ENCODE measurements at regions not wholly inside any gene's neighbourhood (a gene's known extent, or its start where the extent isn't known, plus 50 kb on each side); places are given as distances from the start of the nearest gene placed in this dataset.

- Histone ChIP-seq H3K9me3 (no peaks in the 10 kb centered on the region), H3K4me3 (no peak overlapping the region), H3K27me3 (no peaks in the 10 kb centered on the region), H3K27ac (no peak overlapping the region), H3K36me3 (ENCODE audit: low read depth, missing control alignments) (no peaks in the 10 kb centered on the region), H3K4me1 (no peaks in the 10 kb centered on the region)
- intact Hi-C loops (cut with DNase I; ENCODE audit: low total_unique reads), result no loop called here
- WGBS, 2 donors, result 57 to 77% methylated on average over 5 of the region's 5 CpGs
- peak; percentile 54 for DNase-seq
- TF ChIP-seq CTCF (IDR thresholded peaks at IDR 0.05), result peak in 2 of 3 experiments; percentile 14 to 31
- TF ChIP-seq POLR2A (IDR thresholded peaks at IDR 0.05), result no peak
Observed at GRCh38 chr9:110058304-110058953, 149.5 kb downstream of the C9orf152 start.

GRCh38 chr9:110059461-110059860 is 148.5 kb downstream of the C9orf152 start:
- Histone ChIP-seq H3K4me3 (no peak overlapping the region), H3K9me3 (no peaks in the 10 kb centered on the region), H3K4me1 (no peaks in the 10 kb centered on the region), H3K36me3 (ENCODE audit: low read depth, missing control alignments) (no peaks in the 10 kb centered on the region), H3K27me3 (no peaks in the 10 kb centered on the region), H3K27ac (no peak overlapping the region)
- TF ChIP-seq CTCF (IDR thresholded peaks at IDR 0.05) (no peak), POLR2A (IDR thresholded peaks at IDR 0.05) (no peak)
- intact Hi-C loops (cut with DNase I; ENCODE audit: low total_unique reads), result no loop called here
- DNase-seq, result peak; percentile 42
- 42 to 50% methylated on average over 1 of the region's 1 CpG for WGBS, 2 donors

- H3K9me3 ChIP-seq, result no peaks in the 10 kb centered on the region
- TF ChIP-seq POLR2A (IDR thresholded peaks at IDR 0.05), result no peak
- TF ChIP-seq CTCF (IDR thresholded peaks at IDR 0.05), result no peak
- no peak overlapping the region for H3K4me3 ChIP-seq
- no peak for DNase-seq
- no peak overlapping the region for H3K27ac ChIP-seq
- H3K4me1 ChIP-seq, result no peaks in the 10 kb centered on the region
- WGBS, 2 donors, result 81 to 90% methylated on average over 5 of the region's 5 CpGs
- H3K36me3 ChIP-seq (ENCODE audit: low read depth, missing control alignments), result no peaks in the 10 kb centered on the region
- no peaks in the 10 kb centered on the region for H3K27me3 ChIP-seq
- intact Hi-C loops (cut with DNase I; ENCODE audit: low total_unique reads), result no loop called here
Observed at GRCh38 chr9:110064803-110065202, 143.2 kb downstream of the C9orf152 start.

- Histone ChIP-seq H3K4me1 (no peaks in the 10 kb centered on the region), H3K4me3 (no peak overlapping the region), H3K36me3 (ENCODE audit: low read depth, missing control alignments) (no peaks in the 10 kb centered on the region), H3K27me3 (no peaks in the 10 kb centered on the region), H3K9me3 (no peaks in the 10 kb centered on the region), H3K27ac (no peak overlapping the region)
- intact Hi-C loops (cut with DNase I; ENCODE audit: low total_unique reads), result no loop called here
- 82 to 89% methylated on average over 2 of the region's 2 CpGs for WGBS, 2 donors
- no peak for DNase-seq
- TF ChIP-seq CTCF (IDR thresholded peaks at IDR 0.05), result no peak
- TF ChIP-seq POLR2A (IDR thresholded peaks at IDR 0.05), result no peak
Observed at GRCh38 chr9:110065532-110065931, 142.4 kb downstream of the C9orf152 start.

Measured in testis (tissue), 2 donors.